Neural cell (in vitro differentiated cells): ENCODE measurements at regions not wholly inside any gene's neighbourhood (a gene's known extent, or its start where the extent isn't known, plus 50 kb on each side); places are given as distances from the start of the nearest gene placed in this dataset.

ENCODE experiments used
- POLR2AphosphoS5 ChIP-seq: IDR thresholded peaks from 2 replicates; pipeline ENCODE4 v1.6.1; 2012
- RAD21 ChIP-seq: fragments of 450-650 bp; conservative IDR thresholded peaks from 2 replicates; pipeline ENCODE4 v1.6.1; 2014; ENCODE audit warnings: antibody characterized with exemption, mild to moderate bottlenecking, moderate library complexity
- TAF1 ChIP-seq: IDR thresholded peaks from 2 replicates; pipeline ENCODE4 v1.6.1; 2012; ENCODE audit warnings: low read depth
- TF ChIP-seq, protein P1 (sequence below): fragments of 450-650 bp; IDR thresholded peaks from 2 replicates; pipeline ENCODE4 v1.5.1; 2014; ENCODE audit warnings: antibody characterized with exemption, mild to moderate bottlenecking, moderate library complexity; ENCODE audit not compliant: poor library complexity, severe bottlenecking

DNA sequence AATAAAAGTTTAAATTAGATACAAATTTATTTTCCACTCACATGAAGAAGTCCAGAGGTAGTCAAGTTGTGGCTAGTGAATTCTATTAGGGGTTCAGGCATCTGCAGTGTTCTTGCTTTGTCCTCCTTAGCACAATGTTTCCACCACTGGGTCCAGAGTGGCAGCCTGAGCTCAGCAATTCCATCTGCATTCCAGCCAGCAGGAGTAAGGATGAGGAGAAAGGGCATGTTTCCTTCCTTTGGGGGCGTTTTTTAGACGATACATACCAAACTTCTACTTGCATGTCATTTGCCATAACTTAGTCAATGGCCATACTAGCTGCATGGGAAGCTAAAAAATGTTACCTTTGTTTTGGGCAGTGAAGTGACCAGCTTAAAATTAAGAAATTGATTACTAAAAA is 98.5 kb upstream of the VANGL1 start:
- TF ChIP-seq RAD21 (no peak), TAF1 (no peak), POLR2AphosphoS5 (no peak)
- TF ChIP-seq, protein P1, sequence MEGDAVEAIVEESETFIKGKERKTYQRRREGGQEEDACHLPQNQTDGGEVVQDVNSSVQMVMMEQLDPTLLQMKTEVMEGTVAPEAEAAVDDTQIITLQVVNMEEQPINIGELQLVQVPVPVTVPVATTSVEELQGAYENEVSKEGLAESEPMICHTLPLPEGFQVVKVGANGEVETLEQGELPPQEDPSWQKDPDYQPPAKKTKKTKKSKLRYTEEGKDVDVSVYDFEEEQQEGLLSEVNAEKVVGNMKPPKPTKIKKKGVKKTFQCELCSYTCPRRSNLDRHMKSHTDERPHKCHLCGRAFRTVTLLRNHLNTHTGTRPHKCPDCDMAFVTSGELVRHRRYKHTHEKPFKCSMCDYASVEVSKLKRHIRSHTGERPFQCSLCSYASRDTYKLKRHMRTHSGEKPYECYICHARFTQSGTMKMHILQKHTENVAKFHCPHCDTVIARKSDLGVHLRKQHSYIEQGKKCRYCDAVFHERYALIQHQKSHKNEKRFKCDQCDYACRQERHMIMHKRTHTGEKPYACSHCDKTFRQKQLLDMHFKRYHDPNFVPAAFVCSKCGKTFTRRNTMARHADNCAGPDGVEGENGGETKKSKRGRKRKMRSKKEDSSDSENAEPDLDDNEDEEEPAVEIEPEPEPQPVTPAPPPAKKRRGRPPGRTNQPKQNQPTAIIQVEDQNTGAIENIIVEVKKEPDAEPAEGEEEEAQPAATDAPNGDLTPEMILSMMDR, result no peak
